PC-3 (cell line): ENCODE measurements at regions not wholly inside any gene's neighbourhood (a gene's known extent, or its start where the extent isn't known, plus 50 kb on each side); places are given as distances from the start of the nearest gene placed in this dataset.

Source experiments
- ATAC-seq: fragments of 200-7000 bp; cut with Tn5 transposase; 2 replicates; pipeline ENCODE4 v1.9.1; 2020; ENCODE audit warnings: mild to moderate bottlenecking, moderate library complexity
- BruUV-seq: library from RNA; stranded (reverse); fragments of 400-500 nt; replicated peaks from 2 replicates; lab custom pipeline; 2021; lab: Mats Ljungman, UMichigan
- CTCF ChIA-PET: fragments of 300-600 bp; sonication (Branson Sonifier 250); formaldehyde crosslinking; loops from one replicate; lab custom pipeline; 2022; ENCODE audit warnings: antibody characterized with exemption; lab: Charles Lee
- POLR2A ChIA-PET: fragments of 300-600 bp; sonication (Branson Sonifier 250); formaldehyde crosslinking; loops from one replicate; lab custom pipeline; 2022; ENCODE audit warnings: antibody characterized with exemption; ENCODE audit not compliant: unreplicated experiment; lab: Charles Lee
- DNase-seq: peaks from one replicate; pipeline ENCODE4 v3.0.0-alpha.2; 2015
- H2AFZ ChIP-seq: fragments of 300-600 bp; sonication (generic); 2 replicates; pipeline ENCODE4 v1.6.0; 2016; ENCODE audit warnings: antibody characterized with exemption, low read length
- H3F3A ChIP-seq: fragments of 300-600 bp; sonication (generic); one replicate; pipeline ENCODE4 v1.6.0; 2017; ENCODE audit warnings: antibody characterized with exemption, low read length, control low read depth, mild to moderate bottlenecking; ENCODE audit not compliant: unreplicated experiment
- H3K27ac ChIP-seq: fragments of 300-600 bp; sonication (generic); 2 replicates; pipeline ENCODE4 v1.5.1; 2016; ENCODE audit warnings: mild to moderate bottlenecking, low read length
- H3K27me3 ChIP-seq: fragments of 300-600 bp; sonication (generic); 2 replicates; pipeline ENCODE4 v1.6.1; 2016; ENCODE audit warnings: low read length, mixed read lengths
- H3K36me3 ChIP-seq: fragments of 300-600 bp; sonication (generic); 2 replicates; pipeline ENCODE4 v1.6.1; 2016; ENCODE audit warnings: low read depth, mixed run types, low read length, mixed read lengths
- H3K4me1 ChIP-seq: fragments of 300-600 bp; sonication (generic); 2 replicates; pipeline ENCODE4 v1.5.1; 2016; ENCODE audit warnings: low read length; ENCODE audit not compliant: insufficient read depth
- H3K4me2 ChIP-seq: fragments of 300-600 bp; sonication (generic); 2 replicates; pipeline ENCODE4 v1.6.0; 2016; ENCODE audit warnings: low read length
- H3K4me3 ChIP-seq: fragments of 300-600 bp; sonication (generic); 2 replicates; pipeline ENCODE4 v1.5.1; 2016; ENCODE audit warnings: mild to moderate bottlenecking, low read length, mixed read lengths
- H3K79me2 ChIP-seq: fragments of 300-600 bp; sonication (generic); 2 replicates; pipeline ENCODE4 v1.6.1; 2017; ENCODE audit warnings: low read length, mixed read lengths
- H3K9ac ChIP-seq: fragments of 300-600 bp; sonication (generic); 2 replicates; pipeline ENCODE4 v1.6.0; 2016; ENCODE audit warnings: mild to moderate bottlenecking, low read length
- H3K9me2 ChIP-seq: fragments of 300-600 bp; sonication (generic); replicated peaks from 2 replicates; pipeline ENCODE4 v1.6.1; 2016; ENCODE audit warnings: mixed run types, low read length, mixed read lengths
- H3K9me3 ChIP-seq: fragments of 300-600 bp; sonication (generic); 2 replicates; pipeline ENCODE4 v1.6.1; 2016; ENCODE audit warnings: low read length, mixed read lengths
- H4K20me1 ChIP-seq: fragments of 300-600 bp; sonication (generic); 2 replicates; pipeline ENCODE4 v1.6.1; 2016; ENCODE audit warnings: low read length, mixed read lengths
- CTCF ChIP-seq: fragments of 300-600 bp; sonication (generic); conservative IDR thresholded peaks from 2 replicates; pipeline ENCODE4 v1.5.1; 2017; ENCODE audit warnings: antibody characterized with exemption, low read depth, mild to moderate bottlenecking, low read length
- EZH2 ChIP-seq: fragments of 300-600 bp; sonication (generic); IDR thresholded peaks from one replicate; pipeline ENCODE4 v1.6.1; 2017; ENCODE audit warnings: antibody characterized with exemption, mild to moderate bottlenecking, low read length; ENCODE audit not compliant: unreplicated experiment
- EZH2phosphoT487 ChIP-seq: fragments of 300-600 bp; sonication (generic); IDR thresholded peaks from 2 replicates; pipeline ENCODE4 v1.6.1; 2018; ENCODE audit warnings: mild to moderate bottlenecking, antibody characterized with exemption, low read length, borderline replicate concordance
- intact Hi-C: fragments of 100-400 bp; cut with micrococcal nuclease; formaldehyde crosslinking; loops from 2 replicates; pipeline ENCODE4 v1.9.0; 2023

DNA sequence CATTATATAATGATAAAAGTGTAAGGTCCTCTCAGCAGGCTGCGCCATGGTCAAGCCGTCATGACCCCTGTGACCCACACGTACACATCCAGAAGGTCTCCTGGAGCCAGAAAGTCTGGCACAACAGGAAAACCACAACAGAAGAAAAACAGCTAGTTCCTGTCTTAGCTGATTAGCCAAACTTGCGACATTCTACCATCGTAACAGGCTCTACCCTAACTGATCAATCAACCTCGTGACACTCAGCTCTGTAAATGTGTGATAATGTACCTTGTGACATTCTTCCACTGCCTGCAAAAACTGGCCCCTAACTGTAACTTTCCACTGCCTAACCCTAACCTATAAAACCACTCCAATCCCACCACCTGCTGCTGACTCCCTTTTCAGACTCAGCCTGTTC, 316.4 kb upstream of the TUSC1 start:
- Histone ChIP-seq H3F3A (no peaks in the 10 kb centered on the region), H3K9ac (no peak overlapping the region), H3K4me3 (no peak overlapping the region), H3K79me2 (no peaks in the 10 kb centered on the region), H3K36me3 (no peaks in the 10 kb centered on the region), H3K27ac (no peak overlapping the region), H2AFZ (no peak overlapping the region), H3K4me1 (no peaks in the 10 kb centered on the region), H3K27me3 (no peaks in the 10 kb centered on the region), H3K4me2 (no peak overlapping the region), H3K9me3 (no peaks in the 10 kb centered on the region), H3K9me2 (no peaks in the 10 kb centered on the region), H4K20me1 (no peaks in the 10 kb centered on the region)
- ATAC-seq (no peak), DNase-seq (no peak)
- ChIA-PET POLR2A (no interaction called here), CTCF (no interaction called here)
- TF ChIP-seq EZH2phosphoT487 (no peak), CTCF (no peak), EZH2 (no peak)
- intact Hi-C loops = no loop called here
- no TSS peak for BruUV-seq

DNA sequence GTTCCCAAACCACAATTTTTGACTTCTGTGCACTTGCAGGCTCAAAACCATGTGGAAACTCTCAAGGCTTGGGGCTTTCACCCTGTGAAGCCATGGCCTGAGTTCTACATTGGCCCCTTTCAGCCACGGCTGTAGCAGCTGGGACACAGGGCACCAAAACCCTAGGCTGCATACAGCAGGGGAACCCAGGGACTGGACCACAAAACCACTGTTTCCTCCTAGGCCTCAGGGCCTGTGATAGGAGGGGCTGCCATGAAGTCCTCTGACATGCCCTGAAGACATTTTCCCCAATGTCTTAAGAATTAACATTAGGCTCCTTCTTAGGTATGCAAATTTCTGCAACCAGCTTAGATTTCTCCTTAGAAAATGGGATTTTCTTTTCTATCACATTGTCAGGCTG, 312.1 kb upstream of the TUSC1 start:
- no peaks in the 10 kb centered on the region for H3F3A ChIP-seq
- ChIA-PET CTCF (no interaction called here), POLR2A (no interaction called here)
- H3K27me3 ChIP-seq = no peaks in the 10 kb centered on the region
- no peak overlapping the region for H3K27ac ChIP-seq
- no TSS peak for BruUV-seq
- H3K4me1 ChIP-seq = no peaks in the 10 kb centered on the region
- H4K20me1 ChIP-seq = no peaks in the 10 kb centered on the region
- no peak overlapping the region for H2AFZ ChIP-seq
- H3K9me2 ChIP-seq = no peaks in the 10 kb centered on the region
- H3K36me3 ChIP-seq = no peaks in the 10 kb centered on the region
- no peak overlapping the region for H3K4me3 ChIP-seq
- H3K79me2 ChIP-seq = no peaks in the 10 kb centered on the region
- intact Hi-C loops = no loop called here
- H3K9me3 ChIP-seq = no peaks in the 10 kb centered on the region
- H3K4me2 ChIP-seq = no peak overlapping the region
- DNase-seq = no peak
- ATAC-seq = no peak
- TF ChIP-seq EZH2phosphoT487 = no peak
- TF ChIP-seq CTCF = no peak
- no peak for TF ChIP-seq EZH2
- H3K9ac ChIP-seq = no peak overlapping the region

- Histone ChIP-seq H4K20me1 (no peaks in the 10 kb centered on the region), H2AFZ (no peak overlapping the region), H3K4me2 (no peak overlapping the region), H3K9me2 (no peaks in the 10 kb centered on the region), H3K36me3 (no peaks in the 10 kb centered on the region), H3K4me3 (no peak overlapping the region), H3K4me1 (no peaks in the 10 kb centered on the region), H3K27ac (no peak overlapping the region), H3F3A (no peaks in the 10 kb centered on the region), H3K79me2 (no peaks in the 10 kb centered on the region), H3K9me3 (no peaks in the 10 kb centered on the region), H3K9ac (no peak overlapping the region), H3K27me3 (no peaks in the 10 kb centered on the region)
- ATAC-seq = no peak
- POLR2A ChIA-PET = no interaction called here
- DNase-seq = no peak
- CTCF ChIA-PET = no interaction called here
- intact Hi-C loops = no loop called here
- BruUV-seq = no TSS peak
- no peak for TF ChIP-seq CTCF
- TF ChIP-seq EZH2phosphoT487 = no peak
These were observed 297.4 kb upstream of the TUSC1 start for GRCh38 chr9:25975667-25976066.
